NB4 (cell line): ENCODE measurements at regions not wholly inside any gene's neighbourhood (a gene's known extent, or its start where the extent isn't known, plus 50 kb on each side); places are given as distances from the start of the nearest gene placed in this dataset.

Experiments
- DNase-seq: peaks from one replicate; pipeline ENCODE4 v3.0.0; 2010; ENCODE audit warnings: low read depth
- H3K4me3 ChIP-seq: one replicate; pipeline ENCODE4 v1.5.1; 2011; ENCODE audit warnings: mild to moderate bottlenecking, low read depth, low read length, moderate library complexity
- MYC ChIP-seq: IDR thresholded peaks from 2 replicates; pipeline ENCODE4 v1.6.1; 2011; ENCODE audit warnings: low read depth, low read length
- POLR2A ChIP-seq: IDR thresholded peaks from 2 replicates; pipeline ENCODE4 v1.6.1; 2011; ENCODE audit warnings: mild to moderate bottlenecking; ENCODE audit not compliant: insufficient read length; ENCODE audit errors: extremely low read depth
- TF ChIP-seq, protein P1 (sequence below): IDR thresholded peaks from one replicate; pipeline ENCODE4 v1.5.1; 2012; ENCODE audit warnings: low read depth, low read length
- TF ChIP-seq, protein P2 (sequence below): IDR thresholded peaks from 2 replicates; pipeline ENCODE4 v1.6.1; 2011; ENCODE audit warnings: low read depth, low read length

DNA sequence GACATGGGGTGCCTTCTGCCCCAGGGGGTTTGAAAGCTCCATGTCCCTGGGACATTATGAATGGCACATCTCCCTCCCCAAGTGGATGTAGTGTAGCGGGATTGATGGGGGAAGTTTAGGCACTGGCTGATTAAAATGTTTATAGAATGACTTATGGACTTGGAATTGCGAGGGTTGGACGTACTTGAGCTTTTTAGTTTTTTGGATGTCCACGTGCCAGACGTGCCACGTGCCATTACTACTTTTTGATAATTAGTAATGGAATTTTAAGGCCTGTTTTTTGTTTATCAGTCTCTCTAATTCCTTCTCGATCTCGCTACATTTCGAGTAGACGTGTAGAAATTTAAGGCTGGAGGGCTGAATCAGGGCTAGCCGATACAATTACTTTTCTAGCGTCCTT is 162.8 kb downstream of the TBXT start:
- TF ChIP-seq, protein P1, sequence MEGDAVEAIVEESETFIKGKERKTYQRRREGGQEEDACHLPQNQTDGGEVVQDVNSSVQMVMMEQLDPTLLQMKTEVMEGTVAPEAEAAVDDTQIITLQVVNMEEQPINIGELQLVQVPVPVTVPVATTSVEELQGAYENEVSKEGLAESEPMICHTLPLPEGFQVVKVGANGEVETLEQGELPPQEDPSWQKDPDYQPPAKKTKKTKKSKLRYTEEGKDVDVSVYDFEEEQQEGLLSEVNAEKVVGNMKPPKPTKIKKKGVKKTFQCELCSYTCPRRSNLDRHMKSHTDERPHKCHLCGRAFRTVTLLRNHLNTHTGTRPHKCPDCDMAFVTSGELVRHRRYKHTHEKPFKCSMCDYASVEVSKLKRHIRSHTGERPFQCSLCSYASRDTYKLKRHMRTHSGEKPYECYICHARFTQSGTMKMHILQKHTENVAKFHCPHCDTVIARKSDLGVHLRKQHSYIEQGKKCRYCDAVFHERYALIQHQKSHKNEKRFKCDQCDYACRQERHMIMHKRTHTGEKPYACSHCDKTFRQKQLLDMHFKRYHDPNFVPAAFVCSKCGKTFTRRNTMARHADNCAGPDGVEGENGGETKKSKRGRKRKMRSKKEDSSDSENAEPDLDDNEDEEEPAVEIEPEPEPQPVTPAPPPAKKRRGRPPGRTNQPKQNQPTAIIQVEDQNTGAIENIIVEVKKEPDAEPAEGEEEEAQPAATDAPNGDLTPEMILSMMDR = no peak
- TF ChIP-seq POLR2A = no peak
- TF ChIP-seq, protein P2, sequence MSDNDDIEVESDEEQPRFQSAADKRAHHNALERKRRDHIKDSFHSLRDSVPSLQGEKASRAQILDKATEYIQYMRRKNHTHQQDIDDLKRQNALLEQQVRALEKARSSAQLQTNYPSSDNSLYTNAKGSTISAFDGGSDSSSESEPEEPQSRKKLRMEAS = no peak
- no peak for TF ChIP-seq MYC
- H3K4me3 ChIP-seq = no peak overlapping the region
- DNase-seq = no peak

DNA sequence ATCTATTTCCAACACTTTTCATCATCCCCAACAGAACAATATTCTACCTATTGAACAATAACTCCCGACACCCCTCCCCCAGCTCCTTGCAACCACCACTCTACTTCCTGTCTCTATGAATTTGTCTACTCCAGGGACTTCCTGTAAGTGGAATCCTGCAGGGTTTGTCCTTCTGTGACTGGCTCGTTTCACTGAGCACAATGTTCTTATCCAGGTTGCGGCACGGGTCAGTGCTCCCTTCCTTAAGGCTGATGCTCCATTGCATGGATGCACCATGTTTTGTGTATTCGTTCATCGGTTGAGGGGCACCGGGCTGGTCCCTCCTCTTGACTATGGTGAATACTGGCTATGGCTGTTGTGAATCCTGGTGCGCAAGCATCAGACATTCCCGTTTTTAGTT is 163.2 kb downstream of the TBXT start:
- TF ChIP-seq POLR2A = no peak
- no peak for TF ChIP-seq MYC
- TF ChIP-seq, protein P1 = no peak
- TF ChIP-seq, protein P2 = no peak
- no peak overlapping the region for H3K4me3 ChIP-seq
- no peak for DNase-seq

DNA sequence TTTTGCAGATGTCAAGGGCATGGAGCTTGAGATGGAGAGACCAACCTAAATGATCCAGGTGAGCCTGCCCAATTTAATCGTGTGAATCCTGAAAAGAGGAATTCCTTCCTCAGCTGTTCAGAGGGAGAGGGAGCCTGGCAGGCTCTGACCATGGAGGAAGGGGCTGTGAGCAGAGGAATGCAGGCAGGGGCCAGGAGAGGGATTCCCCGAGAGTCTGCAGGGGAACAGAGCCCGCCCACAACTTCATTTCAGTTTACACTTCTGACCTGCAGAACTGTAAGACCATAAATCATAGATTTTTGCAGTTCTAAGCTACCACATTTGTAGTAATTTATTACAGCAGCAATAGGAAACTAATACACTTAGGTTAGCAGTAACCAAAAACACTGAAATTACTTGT is 164.1 kb downstream of the TBXT start:
- H3K4me3 ChIP-seq = no peak overlapping the region
- no peak for DNase-seq
- TF ChIP-seq, protein P2 = no peak
- TF ChIP-seq, protein P1 = no peak
- TF ChIP-seq POLR2A = no peak
- TF ChIP-seq MYC = no peak

DNA sequence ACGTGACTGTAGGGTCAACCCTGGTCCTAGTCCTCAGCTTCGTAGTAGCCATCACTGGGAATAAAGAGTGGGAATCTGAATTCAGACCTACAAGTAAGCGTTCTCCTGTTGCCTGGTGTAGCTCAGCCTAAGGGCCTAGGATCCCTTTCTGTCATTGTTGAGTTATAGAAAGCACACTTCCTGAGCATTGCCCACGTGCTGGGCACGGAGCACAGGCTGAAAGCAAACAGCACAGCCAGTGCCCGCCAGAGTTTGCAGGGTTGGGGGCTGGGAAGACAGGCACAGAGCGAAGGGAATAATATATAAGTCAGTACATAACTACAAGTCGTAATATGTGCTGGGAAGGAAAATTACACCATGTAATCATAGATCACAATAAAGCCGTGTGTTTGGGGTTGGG is 166.3 kb downstream of the TBXT start:
- DNase-seq = no peak

DNA sequence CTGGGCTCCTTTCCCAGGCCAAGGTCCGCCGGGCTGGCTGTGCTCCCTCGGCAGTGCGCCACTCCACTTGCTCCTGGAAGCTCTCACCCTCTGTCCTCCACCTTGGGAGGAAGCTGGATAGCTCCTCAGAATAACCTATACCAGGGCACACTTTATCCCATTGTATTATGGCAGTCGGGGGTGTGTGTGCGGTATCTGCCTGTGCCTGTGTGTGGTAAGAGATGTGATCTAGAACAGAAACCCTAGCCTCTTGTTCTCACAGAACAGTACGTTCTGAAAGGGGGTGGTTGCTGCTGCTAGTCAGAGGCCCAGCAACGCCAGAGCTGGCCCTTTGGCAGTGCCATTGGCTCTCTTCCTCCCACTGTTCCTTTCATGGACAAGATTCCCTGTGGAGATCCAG is 168.4 kb downstream of the TBXT start:
- no peak overlapping the region for H3K4me3 ChIP-seq
- DNase-seq = no peak
- TF ChIP-seq MYC = no peak

More for the DNA sequence above, 166.3 kb downstream of the TBXT start:
- no peak overlapping the region for H3K4me3 ChIP-seq
- TF ChIP-seq, protein P1 = no peak

DNA sequence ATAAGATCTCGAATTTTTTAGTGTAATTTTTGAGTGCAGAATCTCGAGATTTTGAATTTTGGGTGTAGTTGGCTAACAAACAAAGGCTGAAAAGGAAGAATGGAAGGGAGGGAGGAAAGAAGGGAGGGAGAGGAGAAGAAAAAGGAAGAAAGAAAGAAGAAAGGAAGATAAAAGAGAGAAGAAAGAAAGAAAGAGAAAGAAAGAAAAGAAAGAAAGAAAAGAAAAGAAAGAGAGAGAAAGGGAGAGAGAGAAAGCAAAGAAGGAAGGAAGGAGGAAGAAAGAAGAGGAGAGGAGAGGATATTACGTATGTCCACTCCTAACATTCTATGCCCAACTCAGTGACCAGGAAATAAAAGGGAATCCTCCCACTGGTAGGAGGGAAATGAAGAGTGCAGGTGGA is 169.6 kb downstream of the TBXT start:
- TF ChIP-seq MYC (no peak), POLR2A (no peak)
- TF ChIP-seq, protein P2 = no peak
- TF ChIP-seq, protein P1 = no peak
- no peak for DNase-seq
- H3K4me3 ChIP-seq = no peak overlapping the region

DNA sequence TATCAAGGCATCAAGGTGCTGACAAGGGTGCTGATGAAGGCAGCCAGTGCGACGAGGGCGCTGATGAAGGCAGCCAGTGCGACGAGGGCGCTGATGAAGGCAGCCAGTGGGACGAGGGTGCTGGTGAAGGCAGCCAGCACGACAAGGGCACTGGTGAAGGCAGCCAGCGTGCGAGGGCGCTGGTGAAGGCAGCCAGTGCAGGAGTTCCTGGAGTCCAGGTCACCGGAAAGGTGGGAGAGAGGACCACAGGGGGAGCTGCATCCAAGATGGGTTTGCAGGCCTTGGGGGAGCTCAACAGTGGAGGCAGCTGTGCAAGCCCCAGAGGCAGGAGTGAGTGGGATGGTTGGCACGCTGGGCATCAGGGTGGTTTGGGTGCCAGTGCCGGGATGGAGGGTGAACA is 176.3 kb downstream of the TBXT start:
- no peak for DNase-seq
- H3K4me3 ChIP-seq = no peak overlapping the region
- TF ChIP-seq MYC = no peak
- TF ChIP-seq, protein P1 = no peak
